Activated T-helper 2 cell treated with anti-CD3 and anti-CD28 coated beads, Interferon-gamma antibody, Interleukin-2, Interleukin-4, amounts not matched to agents 10 μg/mL and 5 μg/mL and 100 μg/mL, durations not matched to agents 14 hours and 24 hours and 36 hours (primary cell): ENCODE measurements at regions not wholly inside any gene's neighbourhood (a gene's known extent, or its start where the extent isn't known, plus 50 kb on each side); places are given as distances from the start of the nearest gene placed in this dataset.
"Not testable (repeated sequence)": the region's sequence is repeated elsewhere in the genome, so short reads cannot be mapped to it uniquely, and the experiment has no call there.

Source experiments
- DNase-seq: peaks from one replicate; pipeline ENCODE4 v3.0.0; 2021; ENCODE audit warnings: low spot score
- H3K27ac Mint-ChIP-seq: one replicate; pipeline ENCODE4 v1.8.0; 2021; ENCODE audit warnings: mixed read lengths
- H3K27me3 Mint-ChIP-seq: one replicate; pipeline ENCODE4 v1.8.0; 2021; ENCODE audit warnings: low read depth, mixed read lengths
- H3K36me3 Mint-ChIP-seq: one replicate; pipeline ENCODE4 v1.8.0; 2021; ENCODE audit warnings: low read depth, mixed read lengths
- H3K4me1 Mint-ChIP-seq: one replicate; pipeline ENCODE4 v1.8.0; 2021; ENCODE audit warnings: low read depth, mixed read lengths
- H3K4me3 Mint-ChIP-seq: one replicate; pipeline ENCODE4 v1.8.0; 2021; ENCODE audit warnings: low read depth, mild to moderate bottlenecking, moderate library complexity, mixed read lengths
- H3K9me3 Mint-ChIP-seq: one replicate; pipeline ENCODE4 v1.8.0; 2021; ENCODE audit warnings: mixed read lengths
- intact Hi-C: fragments of 100-400 bp; cut with micrococcal nuclease; formaldehyde crosslinking; loops from one replicate; pipeline ENCODE4 v1.15.1; 2023

- no peaks in the 10 kb centered on the region for H3K36me3 Mint-ChIP-seq
- no peak overlapping the region for H3K4me3 Mint-ChIP-seq
- H3K27ac Mint-ChIP-seq, result no peak overlapping the region
- no peaks in the 10 kb centered on the region for H3K27me3 Mint-ChIP-seq
- peaks cover 5% of the 10 kb centered on the region for H3K9me3 Mint-ChIP-seq
- no peak for DNase-seq
- H3K4me1 Mint-ChIP-seq, result no peaks in the 10 kb centered on the region
- intact Hi-C loops, result no loop called here
Measured at GRCh38 chr13:67410645-67411044, 180.5 kb upstream of the PCDH9 start.

GRCh38 chr13:67408798-67409197, 178.7 kb upstream of the PCDH9 start:
- Mint-ChIP-seq H3K9me3 (peaks cover 5% of the 10 kb centered on the region), H3K27me3 (no peaks in the 10 kb centered on the region), H3K4me1 (no peaks in the 10 kb centered on the region), H3K27ac (no peak overlapping the region), H3K36me3 (no peaks in the 10 kb centered on the region), H3K4me3 (no peak overlapping the region)
- intact Hi-C loops, result no loop called here
- no peak for DNase-seq

- intact Hi-C loops, result no loop called here
- Mint-ChIP-seq H3K27ac (no peak overlapping the region), H3K27me3 (no peaks in the 10 kb centered on the region), H3K36me3 (no peaks in the 10 kb centered on the region), H3K9me3 (peaks cover 22% of the 10 kb centered on the region), H3K4me1 (no peaks in the 10 kb centered on the region), H3K4me3 (no peak overlapping the region)
- DNase-seq, result no peak
Measured at GRCh38 chr13:67402546-67402945, 172.4 kb upstream of the PCDH9 start.

- H3K9me3 Mint-ChIP-seq, result peaks cover 28% of the 10 kb centered on the region
- H3K4me3 Mint-ChIP-seq, result no peak overlapping the region
- no peak for DNase-seq
- H3K27ac Mint-ChIP-seq, result no peak overlapping the region
- intact Hi-C loops, result no loop called here
- no peaks in the 10 kb centered on the region for H3K4me1 Mint-ChIP-seq
- no peaks in the 10 kb centered on the region for H3K36me3 Mint-ChIP-seq
- no peaks in the 10 kb centered on the region for H3K27me3 Mint-ChIP-seq
Measured at GRCh38 chr13:67395577-67395976, 165.4 kb upstream of the PCDH9 start.

- no peak for DNase-seq
- intact Hi-C loops, result no loop called here
- no peaks in the 10 kb centered on the region for H3K4me1 Mint-ChIP-seq
- H3K27me3 Mint-ChIP-seq, result no peaks in the 10 kb centered on the region
- H3K36me3 Mint-ChIP-seq, result no peaks in the 10 kb centered on the region
- no peak overlapping the region for H3K27ac Mint-ChIP-seq
- H3K9me3 Mint-ChIP-seq, result peaks cover 5% of the 10 kb centered on the region
- no peak overlapping the region for H3K4me3 Mint-ChIP-seq
Measured at GRCh38 chr13:67392014-67392413, 161.9 kb upstream of the PCDH9 start.

- H3K4me1 Mint-ChIP-seq, result no peaks in the 10 kb centered on the region
- H3K36me3 Mint-ChIP-seq, result no peaks in the 10 kb centered on the region
- peaks cover 15% of the 10 kb centered on the region for H3K9me3 Mint-ChIP-seq
- no peak for DNase-seq
- H3K4me3 Mint-ChIP-seq, result no peak overlapping the region
- H3K27ac Mint-ChIP-seq, result no peak overlapping the region
- H3K27me3 Mint-ChIP-seq, result no peaks in the 10 kb centered on the region
- intact Hi-C loops, result no loop called here
Measured at GRCh38 chr13:67390462-67391086, 160.4 kb upstream of the PCDH9 start.

GRCh38 chr13:67389171-67389570, 159.0 kb upstream of the PCDH9 start:
- Mint-ChIP-seq H3K27me3 (no peaks in the 10 kb centered on the region), H3K36me3 (no peaks in the 10 kb centered on the region), H3K4me1 (no peaks in the 10 kb centered on the region), H3K4me3 (no peak overlapping the region), H3K9me3 (peaks cover 15% of the 10 kb centered on the region), H3K27ac (no peak overlapping the region)
- DNase-seq, result no peak
- intact Hi-C loops, result no loop called here

GRCh38 chr13:67383109-67383757, 153.1 kb upstream of the PCDH9 start:
- H3K27me3 Mint-ChIP-seq, DNase-seq, H3K9me3 Mint-ChIP-seq, H3K4me1 Mint-ChIP-seq, H3K36me3 Mint-ChIP-seq, H3K4me3 Mint-ChIP-seq, H3K27ac Mint-ChIP-seq, intact Hi-C loops: not testable (repeated sequence)

- Mint-ChIP-seq H3K4me1 (no peaks in the 10 kb centered on the region), H3K36me3 (no peaks in the 10 kb centered on the region), H3K27ac (no peak overlapping the region), H3K27me3 (no peaks in the 10 kb centered on the region), H3K4me3 (no peak overlapping the region), H3K9me3 (no peaks in the 10 kb centered on the region)
- intact Hi-C loops, result no loop called here
- no peak for DNase-seq
Measured at GRCh38 chr13:67377919-67378318, 147.8 kb upstream of the PCDH9 start.

GRCh38 chr13:67374391-67374790, 144.3 kb upstream of the PCDH9 start:
- intact Hi-C loops, result no loop called here
- H3K9me3 Mint-ChIP-seq, result peaks cover 3% of the 10 kb centered on the region
- H3K4me3 Mint-ChIP-seq, result no peak overlapping the region
- no peak for DNase-seq
- no peaks in the 10 kb centered on the region for H3K4me1 Mint-ChIP-seq
- no peak overlapping the region for H3K27ac Mint-ChIP-seq
- H3K36me3 Mint-ChIP-seq, result no peaks in the 10 kb centered on the region
- no peaks in the 10 kb centered on the region for H3K27me3 Mint-ChIP-seq

- Mint-ChIP-seq H3K36me3 (no peaks in the 10 kb centered on the region), H3K4me3 (no peak overlapping the region), H3K27me3 (no peaks in the 10 kb centered on the region), H3K27ac (no peak overlapping the region), H3K4me1 (no peaks in the 10 kb centered on the region), H3K9me3 (peaks cover 3% of the 10 kb centered on the region)
- no peak for DNase-seq
- intact Hi-C loops, result no loop called here
Measured at GRCh38 chr13:67372868-67373464, 142.8 kb upstream of the PCDH9 start.

GRCh38 chr13:67369895-67370660, 139.9 kb upstream of the PCDH9 start:
- Mint-ChIP-seq H3K27ac (no peak overlapping the region), H3K27me3 (no peaks in the 10 kb centered on the region), H3K36me3 (no peaks in the 10 kb centered on the region), H3K9me3 (peaks cover 8% of the 10 kb centered on the region), H3K4me1 (no peaks in the 10 kb centered on the region), H3K4me3 (no peak overlapping the region)
- DNase-seq, result no peak
- intact Hi-C loops, result no loop called here

- Mint-ChIP-seq H3K9me3 (peaks cover 13% of the 10 kb centered on the region), H3K27ac (no peak overlapping the region), H3K4me3 (no peak overlapping the region), H3K36me3 (no peaks in the 10 kb centered on the region), H3K27me3 (no peaks in the 10 kb centered on the region), H3K4me1 (no peaks in the 10 kb centered on the region)
- intact Hi-C loops, result no loop called here
- DNase-seq, result no peak
Measured at GRCh38 chr13:67367399-67367798, 137.3 kb upstream of the PCDH9 start.
